ENCODE measurements at regions not wholly inside any gene's neighbourhood (a gene's known extent, or its start where the extent isn't known, plus 50 kb on each side); places are given as distances from the start of the nearest gene placed in this dataset.
"Not testable (repeated sequence)": the region's sequence is repeated elsewhere in the genome, so short reads cannot be mapped to it uniquely, and the experiment has no call there.

GRCh38 chr6:119497988-119498727, 148.6 kb upstream of the MAN1A1 start:
- H3K4me3 ChIP-seq (ENCODE audit: low read depth, low read length) = no peak overlapping the region
- no peak for DNase-seq (ENCODE audit: low read depth)
- no peak for TF ChIP-seq CTCF (IDR thresholded peaks at IDR 0.05; ENCODE audit: low read depth, low read length, missing control alignments)

DNA sequence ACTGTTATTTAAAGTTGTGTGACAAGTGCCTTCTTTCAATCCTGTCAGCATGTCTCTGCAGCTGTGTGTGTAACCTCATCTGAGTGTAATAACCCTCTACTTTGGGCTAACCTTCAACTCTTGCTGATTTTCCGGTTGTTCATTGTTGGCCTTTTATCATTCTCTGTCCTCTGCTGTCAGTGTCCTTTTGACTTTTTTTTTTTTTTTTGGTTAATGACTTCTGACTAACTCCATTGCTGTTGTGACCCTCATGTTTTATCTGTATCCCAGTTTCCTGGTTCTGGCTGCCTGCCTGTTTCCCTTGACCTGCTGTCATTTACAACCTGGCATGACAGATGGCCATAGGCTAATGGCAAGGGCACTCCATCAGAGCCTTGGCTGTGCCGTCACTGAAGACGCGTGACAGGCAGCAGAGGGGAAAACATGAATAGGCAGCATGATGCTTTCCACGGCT, 145.7 kb upstream of the MAN1A1 start:
- DNase-seq (ENCODE audit: low read depth) = no peak

GRCh38 chr6:119493980-119494379, 144.4 kb upstream of the MAN1A1 start:
- H3K4me3 ChIP-seq (ENCODE audit: low read depth, low read length) = no peak overlapping the region
- no peak for DNase-seq (ENCODE audit: low read depth)
- TF ChIP-seq CTCF (IDR thresholded peaks at IDR 0.05; ENCODE audit: low read depth, low read length, missing control alignments) = no peak

More for the DNA sequence above, 145.7 kb upstream of the MAN1A1 start:
- H3K4me3 ChIP-seq (ENCODE audit: low read depth, low read length) = no peak overlapping the region
- TF ChIP-seq CTCF (IDR thresholded peaks at IDR 0.05; ENCODE audit: low read depth, low read length, missing control alignments) = no peak

DNA sequence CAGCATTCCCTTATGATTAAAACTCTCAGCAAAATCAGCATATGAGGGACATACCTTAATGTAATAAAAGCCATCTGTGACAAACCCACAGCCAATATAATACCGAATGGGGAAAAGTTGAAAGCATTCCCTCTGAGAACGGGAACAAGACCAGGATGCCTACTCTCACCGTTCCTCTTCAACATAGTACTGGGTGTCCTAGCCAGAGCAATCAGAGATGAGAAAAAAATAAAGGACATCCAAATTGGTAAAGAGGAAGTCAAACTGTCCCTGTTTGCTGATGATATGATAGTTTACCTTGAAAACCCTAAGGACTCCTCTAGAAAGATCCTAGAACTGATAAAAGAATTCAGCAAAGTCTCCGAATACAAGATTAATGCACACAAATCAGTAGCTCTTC, 141.6 kb upstream of the MAN1A1 start:
- not testable (repeated sequence) for DNase-seq (ENCODE audit: low read depth); H3K4me3 ChIP-seq (ENCODE audit: low read depth, low read length)

GRCh38 chr6:119490050-119490449, 140.5 kb upstream of the MAN1A1 start:
- H3K4me3 ChIP-seq (ENCODE audit: low read depth, low read length); DNase-seq (ENCODE audit: low read depth): not testable (repeated sequence)

GRCh38 chr6:119484598-119484997, 135.0 kb upstream of the MAN1A1 start:
- DNase-seq (ENCODE audit: low read depth) = no peak
- no peak for TF ChIP-seq CTCF (IDR thresholded peaks at IDR 0.05; ENCODE audit: low read depth, low read length, missing control alignments)
- H3K4me3 ChIP-seq (ENCODE audit: low read depth, low read length) = no peak overlapping the region

DNA sequence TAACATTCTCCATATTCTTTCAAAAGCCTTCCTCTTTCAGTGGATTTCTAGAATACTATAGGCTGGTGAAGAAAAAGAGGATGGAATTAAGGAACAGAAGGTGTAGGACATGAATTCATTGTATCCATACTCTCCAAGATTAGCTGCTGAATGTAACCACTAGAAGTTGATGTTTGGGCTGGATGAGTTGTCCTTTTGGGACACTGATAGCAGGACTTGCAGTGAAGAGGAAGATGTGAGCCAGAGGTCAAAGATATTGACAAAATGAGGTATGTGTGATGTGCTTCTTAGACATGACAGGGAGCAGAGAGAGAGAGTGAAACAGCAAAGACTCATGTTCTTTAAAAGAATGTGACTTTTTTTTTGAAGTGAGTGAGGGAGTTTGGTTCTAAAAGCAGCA, 134.3 kb upstream of the MAN1A1 start:
- H3K4me3 ChIP-seq (ENCODE audit: low read depth, low read length) = no peak overlapping the region
- DNase-seq (ENCODE audit: low read depth) = no peak
- TF ChIP-seq CTCF (IDR thresholded peaks at IDR 0.05; ENCODE audit: low read depth, low read length, missing control alignments) = no peak

DNA sequence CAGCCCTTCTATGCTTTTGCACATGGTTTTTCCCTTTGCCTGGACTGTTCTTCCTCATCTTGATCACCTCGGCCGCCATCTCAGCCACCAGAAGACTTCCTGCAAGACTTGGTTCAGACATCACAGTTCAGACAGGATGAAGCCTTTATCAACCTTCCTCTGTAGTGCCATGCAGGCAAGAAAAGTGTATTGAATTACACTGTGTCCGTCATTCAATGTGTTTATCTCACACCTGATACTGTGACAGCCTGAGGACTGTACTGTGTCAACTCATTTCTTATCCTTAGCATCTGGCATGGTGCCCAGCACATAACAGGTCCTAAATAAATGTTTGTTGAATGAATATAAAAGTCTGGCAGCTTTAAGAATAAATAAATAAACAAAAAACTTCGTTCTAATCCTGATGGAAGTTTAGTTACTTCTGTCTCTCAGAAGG, 133.3 kb upstream of the MAN1A1 start:
- DNase-seq (ENCODE audit: low read depth) = no peak

More for the DNA sequence above, 133.3 kb upstream of the MAN1A1 start:
- TF ChIP-seq CTCF (IDR thresholded peaks at IDR 0.05; ENCODE audit: low read depth, low read length, missing control alignments) = no peak
- H3K4me3 ChIP-seq (ENCODE audit: low read depth, low read length) = no peak overlapping the region
